ENCODE measurements at regions not wholly inside any gene's neighbourhood (a gene's known extent, or its start where the extent isn't known, plus 50 kb on each side); places are given as distances from the start of the nearest gene placed in this dataset.

DNA sequence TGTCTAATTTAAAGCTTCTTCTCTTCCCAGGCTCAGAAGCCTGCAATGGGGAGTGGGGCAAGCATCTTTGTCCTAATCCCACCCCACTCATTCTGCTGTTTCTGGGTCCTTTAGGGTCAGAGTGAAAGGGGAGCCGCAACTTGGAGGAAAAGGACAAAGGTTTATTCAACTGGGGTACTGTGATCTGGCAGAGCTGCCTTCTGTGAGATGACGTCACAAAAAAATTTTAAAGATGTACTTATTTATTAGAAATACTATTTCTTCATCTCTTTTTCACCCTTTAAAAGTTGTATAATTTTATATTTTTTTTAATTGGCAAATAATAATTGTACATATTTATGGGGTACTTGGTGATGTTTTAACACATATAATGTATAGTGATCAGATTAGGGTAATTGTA, 302.6 kb downstream of the TDRD3 start:
- H3K4me3 ChIP-seq, result no peak overlapping the region
- 73 to 89% methylated on average over 2 of the region's 2 CpGs for WGBS, 2 donors
- H3K27me3 ChIP-seq, result no peaks in the 10 kb centered on the region
- no peak overlapping the region for H3K27ac ChIP-seq
- TF ChIP-seq, protein P1, sequence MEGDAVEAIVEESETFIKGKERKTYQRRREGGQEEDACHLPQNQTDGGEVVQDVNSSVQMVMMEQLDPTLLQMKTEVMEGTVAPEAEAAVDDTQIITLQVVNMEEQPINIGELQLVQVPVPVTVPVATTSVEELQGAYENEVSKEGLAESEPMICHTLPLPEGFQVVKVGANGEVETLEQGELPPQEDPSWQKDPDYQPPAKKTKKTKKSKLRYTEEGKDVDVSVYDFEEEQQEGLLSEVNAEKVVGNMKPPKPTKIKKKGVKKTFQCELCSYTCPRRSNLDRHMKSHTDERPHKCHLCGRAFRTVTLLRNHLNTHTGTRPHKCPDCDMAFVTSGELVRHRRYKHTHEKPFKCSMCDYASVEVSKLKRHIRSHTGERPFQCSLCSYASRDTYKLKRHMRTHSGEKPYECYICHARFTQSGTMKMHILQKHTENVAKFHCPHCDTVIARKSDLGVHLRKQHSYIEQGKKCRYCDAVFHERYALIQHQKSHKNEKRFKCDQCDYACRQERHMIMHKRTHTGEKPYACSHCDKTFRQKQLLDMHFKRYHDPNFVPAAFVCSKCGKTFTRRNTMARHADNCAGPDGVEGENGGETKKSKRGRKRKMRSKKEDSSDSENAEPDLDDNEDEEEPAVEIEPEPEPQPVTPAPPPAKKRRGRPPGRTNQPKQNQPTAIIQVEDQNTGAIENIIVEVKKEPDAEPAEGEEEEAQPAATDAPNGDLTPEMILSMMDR (IDR thresholded peaks at IDR 0.05), result no peak
- TF ChIP-seq POLR2A (IDR thresholded peaks at IDR 0.05), result no peak
- intact Hi-C loops (cut with DNase I), result no loop called here
- H3K4me1 ChIP-seq, result no peaks in the 10 kb centered on the region
- no peaks in the 10 kb centered on the region for H3K36me3 ChIP-seq (replicated peaks in 1 of 2; ENCODE audit: insufficient read depth in 1 of 2, low read depth in 2 of 2)
- no peak for ATAC-seq
- no peaks in the 10 kb centered on the region for H3K9me3 ChIP-seq
- DNase-seq, result no peak

DNA sequence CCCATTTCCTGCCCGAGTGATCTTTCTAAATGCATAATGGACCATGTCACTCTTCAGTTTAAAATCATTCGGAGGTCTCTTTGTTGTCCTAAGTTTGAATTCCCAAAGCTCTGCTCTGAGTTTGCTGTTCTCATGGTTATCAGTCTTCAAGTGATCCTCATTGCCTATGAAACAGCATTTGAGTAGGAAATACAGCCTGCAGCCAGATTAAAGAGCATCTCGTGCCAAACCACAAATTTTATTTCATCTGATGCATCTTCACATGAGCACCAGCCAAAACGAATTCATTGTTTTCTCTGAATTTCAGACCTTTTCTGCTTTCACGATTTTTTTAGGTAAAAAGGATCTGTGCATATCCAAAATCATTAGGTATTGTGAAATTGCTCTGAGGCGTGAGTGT, 299.6 kb downstream of the TDRD3 start:
- Histone ChIP-seq H3K27ac (no peak overlapping the region), H3K9me3 (no peaks in the 10 kb centered on the region), H3K36me3 (replicated peaks in 1 of 2; ENCODE audit: insufficient read depth in 1 of 2, low read depth in 2 of 2) (no peaks in the 10 kb centered on the region), H3K27me3 (no peaks in the 10 kb centered on the region), H3K4me1 (no peaks in the 10 kb centered on the region), H3K4me3 (no peak overlapping the region)
- no peak for TF ChIP-seq POLR2A (IDR thresholded peaks at IDR 0.05)
- TF ChIP-seq, protein P1 (IDR thresholded peaks at IDR 0.05), result no peak
- WGBS, 2 donors, result 33 to 40% methylated on average over 6 of the region's 6 CpGs
- ATAC-seq (no peak), DNase-seq (no peak)
- intact Hi-C loops (cut with DNase I), result no loop called here

DNA sequence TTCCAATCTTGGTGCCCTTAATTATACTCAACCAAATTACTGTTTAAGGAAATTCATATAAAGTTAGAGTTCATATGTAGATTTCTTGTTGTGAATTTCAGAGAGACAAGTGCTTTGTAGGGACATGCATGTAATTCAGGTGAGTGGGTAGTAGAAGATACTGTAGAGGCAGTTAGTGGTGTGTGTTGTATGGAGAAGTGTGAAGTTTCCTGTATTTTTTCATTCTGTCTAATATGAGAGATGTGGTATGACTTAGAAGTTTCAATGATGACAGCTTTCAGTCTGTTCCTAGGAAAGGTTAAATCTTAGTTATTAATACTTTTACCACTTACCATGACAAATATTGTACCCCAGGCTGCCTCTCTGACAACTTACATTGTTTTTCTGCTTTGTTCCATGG, 294.2 kb downstream of the TDRD3 start:
- no peak for ATAC-seq
- intact Hi-C loops (cut with DNase I), result no loop called here
- no peak for TF ChIP-seq POLR2A (IDR thresholded peaks at IDR 0.05)
- TF ChIP-seq, protein P1 (IDR thresholded peaks at IDR 0.05), result no peak

DNA sequence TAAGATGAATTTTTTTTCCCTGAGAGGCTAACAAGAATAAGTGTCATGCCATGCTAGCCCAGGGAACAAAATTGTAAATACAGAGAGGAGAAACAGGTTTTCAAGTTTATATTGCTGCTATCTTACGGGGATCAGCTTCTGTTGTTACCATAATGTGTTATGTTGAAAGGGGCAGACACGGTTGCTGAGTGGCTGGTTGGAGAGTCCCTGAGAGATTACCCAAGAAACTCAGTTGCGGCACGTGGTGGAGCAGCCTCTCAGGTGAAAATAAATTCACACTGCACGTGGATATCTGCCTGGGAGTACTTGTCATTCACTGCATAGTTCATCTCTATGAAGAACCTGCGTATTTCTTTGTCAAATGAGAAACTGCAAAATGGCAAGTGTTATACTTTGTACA, 293.6 kb downstream of the TDRD3 start:
- ATAC-seq (no peak), DNase-seq (no peak)
- WGBS, 2 donors, result 41 to 45% methylated on average over 6 of the region's 6 CpGs
- Histone ChIP-seq H3K4me3 (no peak overlapping the region), H3K27ac (no peak overlapping the region), H3K27me3 (no peaks in the 10 kb centered on the region), H3K4me1 (no peaks in the 10 kb centered on the region), H3K9me3 (no peaks in the 10 kb centered on the region), H3K36me3 (replicated peaks in 1 of 2; ENCODE audit: insufficient read depth in 1 of 2, low read depth in 2 of 2) (no peaks in the 10 kb centered on the region)
- TF ChIP-seq, protein P1 (IDR thresholded peaks at IDR 0.05), result no peak
- no peak for TF ChIP-seq POLR2A (IDR thresholded peaks at IDR 0.05)
- intact Hi-C loops (cut with DNase I), result no loop called here

More for the DNA sequence above, 294.2 kb downstream of the TDRD3 start:
- Histone ChIP-seq H3K9me3 (no peaks in the 10 kb centered on the region), H3K27ac (no peak overlapping the region), H3K36me3 (replicated peaks in 1 of 2; ENCODE audit: insufficient read depth in 1 of 2, low read depth in 2 of 2) (no peaks in the 10 kb centered on the region), H3K27me3 (no peaks in the 10 kb centered on the region), H3K4me1 (no peaks in the 10 kb centered on the region), H3K4me3 (no peak overlapping the region)
- no peak for DNase-seq

DNA sequence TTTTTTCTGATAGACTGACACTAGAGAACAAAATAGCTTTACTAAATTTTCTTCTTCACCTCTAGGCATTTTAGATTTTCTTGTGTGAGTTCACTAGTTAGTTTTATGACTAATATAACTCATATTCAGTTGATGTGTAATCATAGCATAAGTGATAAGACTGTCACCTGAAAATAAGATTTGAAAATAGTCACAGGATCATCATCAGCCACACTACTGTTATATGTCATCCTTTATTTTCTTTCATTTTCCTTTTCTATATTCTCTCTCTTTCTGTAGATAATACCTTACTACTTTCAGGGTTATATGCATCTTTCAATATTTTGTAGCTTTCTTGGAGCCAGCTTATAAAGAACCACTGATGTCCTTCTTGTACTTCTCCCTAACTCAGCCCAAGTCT, 292.6 kb downstream of the TDRD3 start:
- Histone ChIP-seq H3K36me3 (replicated peaks in 1 of 2; ENCODE audit: insufficient read depth in 1 of 2, low read depth in 2 of 2) (no peaks in the 10 kb centered on the region), H3K4me3 (no peak overlapping the region), H3K4me1 (no peaks in the 10 kb centered on the region), H3K9me3 (no peaks in the 10 kb centered on the region), H3K27me3 (no peaks in the 10 kb centered on the region), H3K27ac (no peak overlapping the region)
- DNase-seq (no peak), ATAC-seq (no peak)
- intact Hi-C loops (cut with DNase I), result no loop called here
- TF ChIP-seq, protein P1 (IDR thresholded peaks at IDR 0.05), result no peak
- TF ChIP-seq POLR2A (IDR thresholded peaks at IDR 0.05), result no peak

Measured in body of pancreas (tissue), 4 donors.